HepG2 (cell line): ENCODE measurements at regions not wholly inside any gene's neighbourhood (a gene's known extent, or its start where the extent isn't known, plus 50 kb on each side); places are given as distances from the start of the nearest gene placed in this dataset.

Source experiments
- ARID2 ChIP-seq: sonication (generic); formaldehyde crosslinking; IDR thresholded peaks from 2 replicates; pipeline ENCODE4 v1.8.1; 2022; ENCODE audit warnings: mild to moderate bottlenecking, missing genetic modification reagents, borderline replicate concordance
- MBNL3 ChIP-seq: fragments of 250-450 bp; sonication (Bioruptor Pico); conservative IDR thresholded peaks from 2 replicates; pipeline ENCODE4 v1.8.0; 2022; ENCODE audit warnings: mild to moderate bottlenecking, inconsistent platforms
- SMC3 ChIP-seq: IDR thresholded peaks from 2 replicates; pipeline ENCODE4 v1.6.1; 2011; ENCODE audit warnings: low read length, improper control_type of control experiment
- SP1 ChIP-seq, 2 experiments: fragments of 450-650 bp in 1 of 2; sonication (generic) in 1 of 2; formaldehyde crosslinking in 1 of 2; IDR thresholded peaks; 2 replicates each; pipeline versions ENCODE4 v1.4.0 to v1.6.1; 2016 to 2020; ENCODE audit warnings: missing genetic modification reagents in 1 of 2
- XRCC5 ChIP-seq: fragments of 200-400 bp; formaldehyde crosslinking; optimal IDR thresholded peaks from 2 replicates; pipeline ENCODE3; 2017; ENCODE audit warnings: mild to moderate bottlenecking, low read length
- ZNF143 ChIP-seq: sonication (generic); formaldehyde crosslinking; IDR thresholded peaks from 2 replicates; pipeline ENCODE4 v1.4.0; 2020; ENCODE audit warnings: missing genetic modification reagents
- TF ChIP-seq, protein P1 (sequence below): IDR thresholded peaks from 2 replicates; pipeline ENCODE4 v1.6.1; 2018; ENCODE audit warnings: missing genetic modification reagents

GRCh38 chr10:52956461-52956860, 183.9 kb upstream of the MBL2 start:
- TF ChIP-seq SP1 (IDR thresholded peaks at IDR 0.05) (no peak), SP1 (CRISPR knock-in tag; IDR thresholded peaks at IDR 0.05) (no peak), XRCC5 (no peak), ZNF143 (no peak), MBNL3 (CRISPR knock-in tag) (no peak), ARID2 (CRISPR knock-in tag) (no peak), SMC3 (no peak)
- TF ChIP-seq, protein P1, sequence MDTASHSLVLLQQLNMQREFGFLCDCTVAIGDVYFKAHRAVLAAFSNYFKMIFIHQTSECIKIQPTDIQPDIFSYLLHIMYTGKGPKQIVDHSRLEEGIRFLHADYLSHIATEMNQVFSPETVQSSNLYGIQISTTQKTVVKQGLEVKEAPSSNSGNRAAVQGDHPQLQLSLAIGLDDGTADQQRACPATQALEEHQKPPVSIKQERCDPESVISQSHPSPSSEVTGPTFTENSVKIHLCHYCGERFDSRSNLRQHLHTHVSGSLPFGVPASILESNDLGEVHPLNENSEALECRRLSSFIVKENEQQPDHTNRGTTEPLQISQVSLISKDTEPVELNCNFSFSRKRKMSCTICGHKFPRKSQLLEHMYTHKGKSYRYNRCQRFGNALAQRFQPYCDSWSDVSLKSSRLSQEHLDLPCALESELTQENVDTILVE = no peak
